ENCODE measurements at regions not wholly inside any gene's neighbourhood (a gene's known extent, or its start where the extent isn't known, plus 50 kb on each side); places are given as distances from the start of the nearest gene placed in this dataset.
"Not testable (repeated sequence)": the region's sequence is repeated elsewhere in the genome, so short reads cannot be mapped to it uniquely, and the experiment has no call there.

GRCh38 chr7:51471210-51471980 is 154.8 kb upstream of the COBL start:
- peak; percentile 55 to 82 for DNase-seq

GRCh38 chr7:51467384-51468017 is 150.9 kb upstream of the COBL start:
- DNase-seq: no peak

GRCh38 chr7:51459809-51460208 is 143.2 kb upstream of the COBL start:
- no peak for DNase-seq

- no peak for DNase-seq
Measured at GRCh38 chr7:51458693-51459092, 142.1 kb upstream of the COBL start.

- no peak for DNase-seq
Measured at GRCh38 chr7:51457079-51457478, 140.5 kb upstream of the COBL start.

- DNase-seq: peak in 1 of 2 experiments; percentile 33
Measured at GRCh38 chr7:51456431-51457060, 139.9 kb upstream of the COBL start.

GRCh38 chr7:51455948-51456347 is 139.3 kb upstream of the COBL start:
- DNase-seq: peak; percentile 68 to 81

- DNase-seq: peak in 1 of 2 experiments; percentile 15
Measured at GRCh38 chr7:51455513-51455912, 138.9 kb upstream of the COBL start.

- peak in 1 of 2 experiments; percentile 39 for DNase-seq
Measured at GRCh38 chr7:51455086-51455485, 138.5 kb upstream of the COBL start.

GRCh38 chr7:51452694-51453093 is 136.1 kb upstream of the COBL start:
- no peak for DNase-seq

GRCh38 chr7:51451751-51452476 is 135.3 kb upstream of the COBL start:
- peak in 1 of 2 experiments; percentile 33 for DNase-seq

GRCh38 chr7:51450541-51450940 is 133.9 kb upstream of the COBL start:
- DNase-seq: no peak

- DNase-seq: no peak
Measured at GRCh38 chr7:51446785-51447184, 130.2 kb upstream of the COBL start.

- no peak for DNase-seq
Measured at GRCh38 chr7:51446356-51446755, 129.7 kb upstream of the COBL start.

GRCh38 chr7:51444936-51445335 is 128.3 kb upstream of the COBL start:
- peak in 1 of 2 experiments; percentile 5 for DNase-seq

- peak; percentile 50 to 78 for DNase-seq
Measured at GRCh38 chr7:51430480-51431086, 114.0 kb upstream of the COBL start.

- DNase-seq: peak in 1 of 2 experiments; percentile 50
Measured at GRCh38 chr7:51428217-51428887, 111.7 kb upstream of the COBL start.

- no peak for DNase-seq
Measured at GRCh38 chr7:51426163-51426562, 109.6 kb upstream of the COBL start.

GRCh38 chr7:51409934-51410333 is 93.3 kb upstream of the COBL start:
- DNase-seq: not testable (repeated sequence)

GRCh38 chr7:51397608-51398007 is 81.0 kb upstream of the COBL start:
- DNase-seq: not testable (repeated sequence)

- not testable (repeated sequence) for DNase-seq
Measured at GRCh38 chr7:51393003-51393402, 76.4 kb upstream of the COBL start.

GRCh38 chr7:51389952-51390351 is 73.3 kb upstream of the COBL start:
- not testable (repeated sequence) for DNase-seq
